IMR-90 (cell line): ENCODE measurements at regions not wholly inside any gene's neighbourhood (a gene's known extent, or its start where the extent isn't known, plus 50 kb on each side); places are given as distances from the start of the nearest gene placed in this dataset.

Experiments used
- ATAC-seq: fragments of 200-7000 bp; cut with Tn5 transposase; 2 replicates; pipeline ENCODE4 v1.9.1; 2020; ENCODE audit warnings: low read depth, mild to moderate bottlenecking, moderate library complexity
- BruUV-seq: library from RNA; stranded (reverse); fragments of 400-500 nt; replicated peaks from 2 replicates; lab custom pipeline; 2021; lab: Mats Ljungman, UMichigan
- CTCF ChIA-PET: fragments of 300-600 bp; formaldehyde crosslinking; extraction: SDS; loops from one replicate; lab custom pipeline; 2021; ENCODE audit warnings: antibody characterized with exemption; lab: Yijun Ruan, JAX
- POLR2A ChIA-PET: fragments of 300-600 bp; sonication (Branson Sonifier 250); formaldehyde crosslinking; loops from one replicate; lab custom pipeline; 2022; ENCODE audit warnings: antibody characterized with exemption; ENCODE audit not compliant: unreplicated experiment; lab: Charles Lee
- DNase-seq: peaks from one replicate; pipeline ENCODE4 v3.0.0; 2013
- H2AFZ ChIP-seq: replicated peaks from 2 replicates; pipeline ENCODE3; 2013; ENCODE audit warnings: low read length, mild to moderate bottlenecking; ENCODE audit not compliant: poor library complexity
- H2AK5ac ChIP-seq: 2 replicates; pipeline ENCODE4 v1.6.1; 2013; ENCODE audit warnings: low read depth, low read length, inconsistent platforms
- H2AK9ac ChIP-seq: replicated peaks from 2 replicates; pipeline ENCODE3; 2013; ENCODE audit warnings: mild to moderate bottlenecking, low read depth, low read length, moderate library complexity; ENCODE audit not compliant: poor library complexity
- H2BK120ac ChIP-seq: 2 replicates; pipeline ENCODE4 v1.6.1; 2013; ENCODE audit warnings: low read depth, low read length, inconsistent platforms
- H2BK15ac ChIP-seq: 3 replicates; pipeline ENCODE4 v1.6.1; 2013; ENCODE audit warnings: low read depth, low read length, inconsistent platforms
- H2BK20ac ChIP-seq: 2 replicates; pipeline ENCODE4 v1.6.1; 2013; ENCODE audit warnings: low read depth, mild to moderate bottlenecking, inconsistent platforms, low read length, moderate library complexity
- H2BK5ac ChIP-seq: 2 replicates; pipeline ENCODE4 v1.6.1; 2013; ENCODE audit warnings: mild to moderate bottlenecking, low read depth, low read length, inconsistent platforms; ENCODE audit not compliant: poor library complexity, severe bottlenecking
- H3K14ac ChIP-seq: replicated peaks from 2 replicates; pipeline ENCODE4 v1.6.1; 2013; ENCODE audit warnings: low read depth, low read length, inconsistent platforms
- H3K18ac ChIP-seq: 2 replicates; pipeline ENCODE4 v1.6.1; 2013; ENCODE audit warnings: low read depth, low read length, control low read depth
- H3K23ac ChIP-seq: 2 replicates; pipeline ENCODE4 v1.6.1; 2013; ENCODE audit warnings: low read depth, low read length, inconsistent platforms
- H3K27ac ChIP-seq: 2 replicates; pipeline ENCODE4 v1.5.1; 2013; ENCODE audit warnings: mild to moderate bottlenecking, control low read depth, low read length; ENCODE audit not compliant: insufficient read depth
- H3K27me3 ChIP-seq: 2 replicates; pipeline ENCODE4 v1.6.1; 2013; ENCODE audit warnings: low read length; ENCODE audit not compliant: control insufficient read depth, insufficient read depth
- H3K36me3 ChIP-seq: 2 replicates; pipeline ENCODE4 v1.6.1; 2013; ENCODE audit warnings: low read length, mixed read lengths; ENCODE audit not compliant: control insufficient read depth, insufficient read depth
- H3K4ac ChIP-seq: 2 replicates; pipeline ENCODE4 v1.6.1; 2013; ENCODE audit warnings: low read depth, low read length, inconsistent platforms
- H3K4me1 ChIP-seq: 2 replicates; pipeline ENCODE4 v1.6.1; 2013; ENCODE audit warnings: low read length, mixed read lengths; ENCODE audit not compliant: control insufficient read depth, insufficient read depth
- H3K4me2 ChIP-seq: 2 replicates; pipeline ENCODE4 v1.6.1; 2013; ENCODE audit warnings: low read depth, mild to moderate bottlenecking, control low read depth, low read length, moderate library complexity
- H3K4me3 ChIP-seq: 2 replicates; pipeline ENCODE4 v1.5.1; 2013; ENCODE audit warnings: low read depth, mild to moderate bottlenecking, control low read depth, low read length, moderate library complexity; ENCODE audit not compliant: insufficient read depth
- H3K56ac ChIP-seq: 2 replicates; pipeline ENCODE4 v1.6.1; 2013; ENCODE audit warnings: low read length, inconsistent platforms; ENCODE audit not compliant: insufficient read depth; ENCODE audit errors: extremely low read depth
- H3K79me1 ChIP-seq, 2 experiments: 2 replicates each; pipeline ENCODE4 v1.6.1; 2013; ENCODE audit warnings: low read length in 2 of 2, inconsistent platforms in 1 of 2, low read depth in 1 of 2
- H3K9ac ChIP-seq: 2 replicates; pipeline ENCODE4 v1.6.1; 2013; ENCODE audit warnings: low read depth, low read length, control low read depth
- H3K9me1 ChIP-seq: 2 replicates; pipeline ENCODE4 v1.6.1; 2013; ENCODE audit warnings: low read length, inconsistent platforms; ENCODE audit not compliant: insufficient read depth
- H3K9me3 ChIP-seq: 2 replicates; pipeline ENCODE4 v1.6.1; 2013; ENCODE audit warnings: low read length; ENCODE audit not compliant: control insufficient read depth, insufficient read depth
- H4K20me1 ChIP-seq: 2 replicates; pipeline ENCODE4 v1.6.1; 2013; ENCODE audit warnings: low read length, inconsistent platforms; ENCODE audit not compliant: insufficient read depth
- H4K5ac ChIP-seq: 2 replicates; pipeline ENCODE4 v1.6.1; 2013; ENCODE audit warnings: mild to moderate bottlenecking, low read depth, low read length, control low read depth
- H4K8ac ChIP-seq, 2 experiments: 2 replicates each; pipeline ENCODE4 v1.6.1; 2013; ENCODE audit warnings: low read depth in 2 of 2, low read length in 2 of 2, control low read depth in 1 of 2, inconsistent platforms in 1 of 2
- H4K91ac ChIP-seq: 2 replicates; pipeline ENCODE4 v1.6.1; 2013; ENCODE audit warnings: low read depth, low read length, inconsistent platforms; ENCODE audit not compliant: insufficient read depth
- BHLHE40 ChIP-seq: fragments of 150-350 bp; IDR thresholded peaks from 2 replicates; pipeline ENCODE4 v1.6.1; 2016; ENCODE audit warnings: mild to moderate bottlenecking, low read depth, low read length
- CEBPB ChIP-seq: IDR thresholded peaks from 2 replicates; pipeline ENCODE4 v1.6.1; 2012; ENCODE audit warnings: low read depth, low read length, improper control_type of control experiment
- CHD1 ChIP-seq: IDR thresholded peaks from 2 replicates; pipeline ENCODE4 v1.6.1; 2012; ENCODE audit warnings: low read depth, low read length, improper control_type of control experiment
- CTCF ChIP-seq: conservative IDR thresholded peaks from 2 replicates; pipeline ENCODE4 v1.5.1; 2012; ENCODE audit warnings: mild to moderate bottlenecking, low read depth, low read length, improper control_type of control experiment
- FOS ChIP-seq: fragments of 150-350 bp; IDR thresholded peaks from 2 replicates; pipeline ENCODE4 v1.6.1; 2016; ENCODE audit warnings: low read depth, low read length
- MAFK ChIP-seq: IDR thresholded peaks from 2 replicates; pipeline ENCODE4 v1.6.1; 2012; ENCODE audit warnings: low read depth, low read length, improper control_type of control experiment
- MAZ ChIP-seq: IDR thresholded peaks from 2 replicates; pipeline ENCODE4 v1.6.1; 2012; ENCODE audit warnings: low read depth, mild to moderate bottlenecking, low read length, improper control_type of control experiment, moderate library complexity, borderline replicate concordance
- MXI1 ChIP-seq: IDR thresholded peaks from 2 replicates; pipeline ENCODE4 v1.6.1; 2012; ENCODE audit warnings: low read depth, mild to moderate bottlenecking, low read length, moderate library complexity, borderline replicate concordance
- NFE2L2 ChIP-seq: fragments of 150-350 bp; IDR thresholded peaks from 2 replicates; pipeline ENCODE4 v1.6.1; 2016; ENCODE audit warnings: low read depth, mild to moderate bottlenecking, low read length
- POLR2A ChIP-seq: IDR thresholded peaks from 2 replicates; pipeline ENCODE4 v1.6.1; 2012; ENCODE audit warnings: mild to moderate bottlenecking, low read depth, low read length
- RAD21 ChIP-seq: IDR thresholded peaks from 2 replicates; pipeline ENCODE4 v1.6.1; 2012; ENCODE audit warnings: low read length, improper control_type of control experiment
- RCOR1 ChIP-seq: IDR thresholded peaks from 2 replicates; pipeline ENCODE4 v1.6.1; 2012; ENCODE audit warnings: mild to moderate bottlenecking, low read length, improper control_type of control experiment; ENCODE audit not compliant: insufficient replicate concordance
- RFX5 ChIP-seq: IDR thresholded peaks from 2 replicates; pipeline ENCODE4 v1.8.0; 2012; ENCODE audit warnings: low read depth, mild to moderate bottlenecking, low read length, moderate library complexity
- SMC3 ChIP-seq: fragments of 150-350 bp; IDR thresholded peaks from 2 replicates; pipeline ENCODE4 v1.6.1; 2016; ENCODE audit warnings: low read depth, mild to moderate bottlenecking, antibody characterized with exemption, low read length, moderate library complexity
- USF2 ChIP-seq: fragments of 150-350 bp; IDR thresholded peaks from 2 replicates; pipeline ENCODE4 v1.6.1; 2017; ENCODE audit warnings: mild to moderate bottlenecking, antibody characterized with exemption, low read length, low read depth
- WGBS, 2 experiments: methylation state at CpG; one replicate each; pipeline versions ENCODE4 v1.1.5 to v1.1.7; 2013; ENCODE audit warnings: missing lambda C conversion rate in 2 of 2; ENCODE audit not compliant: insufficient read length in 1 of 2; ENCODE audit errors: extremely low coverage in 2 of 2; 5-methylcytosine and 5-hydroxymethylcytosine counted together
- dilution Hi-C: fragments of 300-500 bp; cut with HindIII; formaldehyde crosslinking; loops from one replicate; pipeline ENCODE4 v1.14.3; 2018; ENCODE audit warnings: low sequenced_read_pairs; ENCODE audit not compliant: unreplicated experiment
- in situ Hi-C: fragments of 300-500 bp; cut with MboI; formaldehyde crosslinking; loops from 3 replicates; pipeline ENCODE4 v1.14.3; 2019; ENCODE audit warnings: low sequenced_read_pairs, inconsistent platforms, mixed read lengths
- intact Hi-C: fragments of 100-400 bp; cut with micrococcal nuclease; formaldehyde crosslinking; loops from 2 replicates; pipeline ENCODE4 v1.10.0; 2022
- TF ChIP-seq, protein P1 (sequence below): fragments of 150-350 bp; IDR thresholded peaks from 2 replicates; pipeline ENCODE4 v1.6.1; 2016; ENCODE audit warnings: low read depth, mild to moderate bottlenecking, low read length, moderate library complexity, borderline replicate concordance

DNA sequence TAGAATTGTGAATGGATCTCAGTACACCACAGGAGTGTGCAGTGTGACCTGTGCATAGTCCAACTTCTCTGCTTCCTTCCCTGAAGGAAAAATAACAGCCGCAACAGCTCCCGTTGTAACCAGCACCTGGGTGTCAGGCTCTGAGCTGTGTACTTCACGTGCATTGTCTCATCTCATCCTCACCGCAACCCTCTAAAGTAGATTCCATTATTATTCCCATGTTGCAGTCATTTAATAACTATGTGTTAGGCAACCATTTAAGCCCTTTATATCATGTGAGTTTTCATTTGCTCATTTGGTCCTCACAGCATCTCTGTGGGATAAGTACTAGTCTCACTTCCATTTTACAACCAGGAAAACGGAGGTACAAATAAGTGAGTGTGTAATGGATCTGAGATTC is 247.0 kb upstream of the MAF start:
- no peak for TF ChIP-seq POLR2A
- no peak for TF ChIP-seq MXI1
- TF ChIP-seq NFE2L2 = no peak
- TF ChIP-seq MAFK = no peak
- TF ChIP-seq RFX5 = no peak
- no peak for TF ChIP-seq FOS
- TF ChIP-seq CEBPB = no peak
- no peak for TF ChIP-seq RCOR1
- TF ChIP-seq, protein P1, sequence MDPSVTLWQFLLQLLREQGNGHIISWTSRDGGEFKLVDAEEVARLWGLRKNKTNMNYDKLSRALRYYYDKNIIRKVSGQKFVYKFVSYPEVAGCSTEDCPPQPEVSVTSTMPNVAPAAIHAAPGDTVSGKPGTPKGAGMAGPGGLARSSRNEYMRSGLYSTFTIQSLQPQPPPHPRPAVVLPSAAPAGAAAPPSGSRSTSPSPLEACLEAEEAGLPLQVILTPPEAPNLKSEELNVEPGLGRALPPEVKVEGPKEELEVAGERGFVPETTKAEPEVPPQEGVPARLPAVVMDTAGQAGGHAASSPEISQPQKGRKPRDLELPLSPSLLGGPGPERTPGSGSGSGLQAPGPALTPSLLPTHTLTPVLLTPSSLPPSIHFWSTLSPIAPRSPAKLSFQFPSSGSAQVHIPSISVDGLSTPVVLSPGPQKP = no peak
- no peak for TF ChIP-seq MAZ
- no peak for TF ChIP-seq SMC3
- TF ChIP-seq USF2 = no peak
- TF ChIP-seq BHLHE40 = no peak
- no peak for TF ChIP-seq CHD1
- no peak for TF ChIP-seq CTCF
- TF ChIP-seq RAD21 = no peak
- CTCF ChIA-PET = no interaction called here
- POLR2A ChIA-PET = no interaction called here
- Histone ChIP-seq H2BK20ac (no peak overlapping the region), H3K27me3 (no peaks in the 10 kb centered on the region), H4K5ac (no peak overlapping the region), H3K18ac (no peak overlapping the region), H3K36me3 (no peaks in the 10 kb centered on the region), H3K14ac (no peak overlapping the region), H3K9me3 (peaks cover 40% of the 10 kb centered on the region), H3K27ac (no peak overlapping the region), H3K23ac (no peak overlapping the region), H3K9ac (no peak overlapping the region), H3K56ac (no peak overlapping the region), H2BK120ac (no peak overlapping the region), H4K91ac (no peak overlapping the region), H2AK5ac (no peak overlapping the region), H4K8ac (no peak overlapping the region), H2BK5ac (no peak overlapping the region), H4K20me1 (no peaks in the 10 kb centered on the region), H3K4me3 (no peak overlapping the region), H2AFZ (no peak overlapping the region), H2AK9ac (no peak overlapping the region), H3K4me2 (no peak overlapping the region), H3K9me1 (no peaks in the 10 kb centered on the region), H2BK15ac (no peak overlapping the region), H3K4ac (no peak overlapping the region), H3K79me1 (no peaks in the 10 kb centered on the region), H3K4me1 (no peaks in the 10 kb centered on the region)
- DNase-seq = no peak
- ATAC-seq = no peak
- BruUV-seq = no TSS peak
- no CpG with 5 or more reads among the region's 5 CpGs for WGBS, 2 experiments
- in situ Hi-C loops (no loop called here), dilution Hi-C loops (no loop called here), intact Hi-C loops (no loop called here)
